ENCODE measurements at regions not wholly inside any gene's neighbourhood (a gene's known extent, or its start where the extent isn't known, plus 50 kb on each side); places are given as distances from the start of the nearest gene placed in this dataset.

DNA sequence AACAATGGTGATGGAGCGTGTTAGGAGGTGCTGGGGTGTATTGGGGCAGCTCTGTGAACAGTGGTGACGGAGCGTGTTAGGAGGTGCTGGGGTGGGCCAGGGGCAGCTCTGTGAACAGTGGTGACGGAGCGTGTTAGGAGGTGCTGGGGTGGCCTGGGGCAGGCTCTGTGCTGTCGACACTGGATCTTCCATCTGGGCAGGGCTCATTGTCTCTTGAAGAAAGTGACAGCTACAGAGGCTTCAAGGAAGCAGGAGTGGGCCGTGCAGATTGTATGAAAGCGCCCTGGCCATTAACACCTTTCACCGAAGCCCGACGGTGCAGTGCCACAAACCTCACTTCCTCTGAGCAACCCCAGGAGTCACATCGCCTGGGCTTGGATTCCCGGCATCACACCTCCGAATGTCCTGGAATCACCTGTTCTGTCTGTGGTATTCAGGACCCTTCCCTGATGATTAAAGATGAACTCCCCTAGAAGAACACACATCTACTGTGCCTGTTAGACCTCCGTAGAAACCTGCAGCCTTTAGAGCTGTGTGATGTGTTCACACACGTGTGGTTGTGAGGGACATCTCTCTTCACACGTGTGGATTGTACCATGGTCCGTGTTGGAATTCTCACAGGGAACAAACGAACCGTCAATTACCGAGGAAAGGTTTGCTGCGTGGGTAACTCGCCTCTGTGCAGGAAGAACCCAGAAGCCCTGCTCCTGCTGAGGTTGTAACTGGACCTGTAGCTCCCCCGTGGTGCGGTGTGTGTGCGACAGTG is 377.7 kb downstream of the THBS2 start:
- Mint-ChIP-seq H3K4me1 (ENCODE audit: low read depth) (no peaks in the 10 kb centered on the region), H3K9me3 (no peaks in the 10 kb centered on the region), H3K36me3 (ENCODE audit: low read depth) (no peaks in the 10 kb centered on the region), H3K27me3 (peaks cover 3% of the 10 kb centered on the region), H3K27ac (no peak overlapping the region), H3K4me3 (no peak overlapping the region)

DNA sequence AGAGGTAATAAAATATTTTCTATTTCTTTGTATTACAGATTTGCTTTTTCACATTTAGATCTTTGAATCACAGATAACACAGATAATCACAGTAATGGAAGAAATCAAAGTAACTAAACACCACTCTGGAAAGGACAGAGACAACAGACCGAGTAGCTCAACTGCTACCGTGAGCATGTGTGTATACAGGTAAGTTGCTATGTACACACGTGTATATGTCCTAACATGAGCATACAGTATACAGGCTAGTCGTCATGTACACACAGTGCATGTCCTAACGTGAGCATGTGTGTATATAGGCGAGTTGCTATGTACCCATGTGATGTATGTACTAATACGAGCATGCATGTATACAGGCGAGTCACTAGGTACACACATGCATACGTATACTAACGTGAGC is 379.0 kb downstream of the THBS2 start:
- H3K27ac Mint-ChIP-seq, result no peak overlapping the region
- no peaks in the 10 kb centered on the region for H3K36me3 Mint-ChIP-seq (ENCODE audit: low read depth)
- H3K4me1 Mint-ChIP-seq (ENCODE audit: low read depth), result no peaks in the 10 kb centered on the region
- H3K4me3 Mint-ChIP-seq, result no peak overlapping the region
- peaks cover 3% of the 10 kb centered on the region for H3K27me3 Mint-ChIP-seq
- H3K9me3 Mint-ChIP-seq, result no peaks in the 10 kb centered on the region

DNA sequence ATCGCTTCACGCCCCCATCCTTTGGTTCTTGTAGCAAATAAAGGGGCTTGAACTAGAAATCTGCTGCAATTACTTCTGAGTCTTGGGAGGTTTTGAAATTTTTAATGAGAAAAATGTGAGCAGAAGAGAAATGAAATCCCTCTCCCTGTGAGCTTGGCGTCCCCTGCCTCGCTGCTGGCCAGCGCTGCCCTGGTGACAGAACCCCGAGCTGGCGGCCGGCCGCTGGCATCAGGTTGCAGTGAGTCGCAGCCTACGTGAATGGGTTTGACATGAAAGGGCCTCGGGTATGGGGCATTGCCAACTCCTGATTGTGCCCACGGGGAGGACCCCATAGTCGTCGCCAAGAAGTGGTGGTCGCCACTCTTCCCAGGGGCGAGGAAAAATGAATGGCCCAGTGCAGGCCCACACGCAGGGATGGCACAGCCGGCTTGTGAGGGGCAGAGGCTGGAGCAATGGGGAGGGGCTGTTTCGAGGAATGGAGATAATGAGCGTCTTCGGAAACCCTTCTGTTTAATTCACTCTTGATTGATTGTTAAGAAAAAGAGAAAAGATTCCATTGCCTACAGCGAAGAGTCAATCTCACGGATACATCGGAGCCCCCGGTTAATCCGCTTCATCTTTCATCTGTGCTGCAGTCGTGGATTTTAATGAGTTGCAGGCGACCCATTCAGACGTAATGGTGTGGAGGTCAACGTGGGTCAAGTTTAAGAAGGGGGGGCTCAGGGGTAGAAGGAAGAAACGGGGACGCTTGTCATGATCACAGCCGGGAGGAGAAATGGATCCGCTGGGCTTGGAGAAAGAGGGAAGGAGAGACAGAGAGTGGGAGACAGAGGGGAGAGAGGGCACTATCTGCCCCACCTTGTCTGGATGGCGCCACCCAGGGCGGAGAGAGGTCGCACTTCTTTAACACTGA is 380.1 kb downstream of the THBS2 start:
- no peaks in the 10 kb centered on the region for H3K9me3 Mint-ChIP-seq
- peaks cover 3% of the 10 kb centered on the region for H3K27me3 Mint-ChIP-seq
- no peak overlapping the region for H3K27ac Mint-ChIP-seq
- H3K36me3 Mint-ChIP-seq (ENCODE audit: low read depth), result no peaks in the 10 kb centered on the region
- H3K4me1 Mint-ChIP-seq (ENCODE audit: low read depth), result no peaks in the 10 kb centered on the region
- H3K4me3 Mint-ChIP-seq, result no peak overlapping the region

DNA sequence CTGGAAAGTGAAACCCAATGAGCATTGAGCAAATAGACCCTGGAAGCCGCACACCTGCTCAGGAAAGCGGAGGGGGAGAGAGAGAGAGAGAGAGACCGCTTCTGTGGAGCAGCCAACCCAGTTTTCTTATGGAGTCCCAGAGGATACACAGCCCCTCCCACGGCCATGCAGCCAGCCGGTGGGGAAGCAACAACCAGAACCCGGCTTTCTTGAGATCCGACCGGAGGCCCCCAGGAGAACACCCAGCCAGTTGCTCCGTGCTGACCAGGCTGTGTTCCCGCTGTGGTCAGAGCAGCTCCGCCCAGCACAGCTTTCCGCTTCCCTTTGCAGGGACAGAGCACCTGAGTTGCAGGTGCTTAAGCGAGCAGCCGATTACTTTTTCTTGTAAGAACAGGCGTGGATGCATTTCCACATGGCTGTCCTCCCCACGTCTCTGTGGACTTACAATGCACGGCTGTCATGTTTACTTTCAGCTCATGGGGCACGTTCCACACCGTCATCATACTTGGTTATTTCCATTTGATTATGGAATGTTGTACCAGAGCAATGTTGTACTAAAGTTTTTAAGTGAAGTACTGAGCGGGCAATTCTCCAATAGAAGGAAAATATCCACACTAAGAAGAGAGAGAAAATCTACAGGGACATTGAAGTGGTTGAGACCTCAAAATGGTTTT is 381.9 kb downstream of the THBS2 start:
- H3K9me3 Mint-ChIP-seq, result no peaks in the 10 kb centered on the region
- H3K27me3 Mint-ChIP-seq, result peaks cover 3% of the 10 kb centered on the region
- H3K27ac Mint-ChIP-seq, result no peak overlapping the region
- no peaks in the 10 kb centered on the region for H3K36me3 Mint-ChIP-seq (ENCODE audit: low read depth)
- no peak overlapping the region for H3K4me3 Mint-ChIP-seq
- no peaks in the 10 kb centered on the region for H3K4me1 Mint-ChIP-seq (ENCODE audit: low read depth)

DNA sequence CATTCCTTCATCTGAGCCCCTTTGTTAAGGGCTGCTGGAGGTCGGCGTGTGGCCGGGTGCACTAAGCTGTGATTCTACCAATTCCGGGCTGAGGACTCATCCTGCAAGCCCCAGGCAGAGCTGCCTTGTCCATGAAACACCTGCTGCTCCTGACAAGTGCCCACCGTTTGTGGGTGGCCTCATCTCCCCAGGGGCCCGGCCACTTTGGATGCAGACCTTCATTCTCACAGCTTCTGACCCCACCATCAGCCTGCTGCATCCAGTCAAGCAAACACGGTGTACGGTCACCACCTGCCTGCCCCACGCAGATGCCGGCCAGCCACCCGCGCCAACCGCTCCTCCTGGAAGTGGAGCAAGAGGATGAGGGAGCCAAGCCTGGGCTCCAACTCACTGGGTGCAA is 382.7 kb downstream of the THBS2 start:
- Mint-ChIP-seq H3K27me3 (peaks cover 3% of the 10 kb centered on the region), H3K36me3 (ENCODE audit: low read depth) (no peaks in the 10 kb centered on the region), H3K27ac (no peak overlapping the region), H3K4me1 (ENCODE audit: low read depth) (no peaks in the 10 kb centered on the region), H3K4me3 (no peak overlapping the region), H3K9me3 (no peaks in the 10 kb centered on the region)

DNA sequence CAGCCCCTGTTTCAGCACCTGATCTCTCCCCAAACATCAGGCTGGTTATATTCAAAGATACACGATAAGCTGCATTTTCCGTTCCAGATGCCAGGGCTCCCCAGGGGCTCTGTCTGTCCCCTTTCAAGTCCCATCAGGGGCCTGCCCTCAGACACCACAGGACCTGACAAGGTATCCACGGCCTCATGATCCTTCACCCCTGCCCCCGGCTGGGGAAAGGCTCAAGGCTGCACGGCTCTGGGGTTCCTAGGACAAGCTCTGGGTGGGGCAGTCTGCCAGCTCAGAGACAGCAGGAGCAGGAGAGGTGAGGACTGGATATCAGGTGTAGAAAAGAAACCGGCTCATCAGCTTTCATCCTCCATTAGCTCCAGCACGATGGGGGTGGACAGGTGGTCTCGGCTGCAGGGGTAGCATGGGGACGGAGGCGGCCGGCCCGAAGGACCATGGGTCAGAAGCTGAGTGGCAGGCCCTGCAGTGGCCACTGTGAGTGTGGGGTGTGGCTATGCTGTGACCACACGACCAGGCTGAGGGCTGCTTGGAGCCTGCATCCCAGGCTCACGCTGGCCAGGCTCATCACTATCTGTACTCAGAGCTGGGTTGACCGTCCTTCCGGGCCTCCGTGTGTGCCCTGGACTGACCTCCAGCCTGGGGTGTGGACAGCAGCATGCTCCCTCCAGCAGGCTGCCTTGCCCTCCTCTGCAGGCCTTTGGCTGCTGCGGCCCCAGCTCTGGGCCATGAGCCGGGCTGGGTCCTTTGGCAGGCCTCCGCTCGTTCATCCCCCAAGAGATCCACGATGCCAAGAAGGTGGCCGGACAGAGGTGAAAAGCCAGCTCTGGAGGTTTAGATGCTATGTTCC is 386.2 kb downstream of the THBS2 start:
- H3K36me3 Mint-ChIP-seq (ENCODE audit: low read depth), result no peaks in the 10 kb centered on the region
- H3K9me3 Mint-ChIP-seq, result no peaks in the 10 kb centered on the region
- no peak overlapping the region for H3K4me3 Mint-ChIP-seq
- H3K27ac Mint-ChIP-seq, result no peak overlapping the region
- H3K27me3 Mint-ChIP-seq, result no peaks in the 10 kb centered on the region
- no peaks in the 10 kb centered on the region for H3K4me1 Mint-ChIP-seq (ENCODE audit: low read depth)

DNA sequence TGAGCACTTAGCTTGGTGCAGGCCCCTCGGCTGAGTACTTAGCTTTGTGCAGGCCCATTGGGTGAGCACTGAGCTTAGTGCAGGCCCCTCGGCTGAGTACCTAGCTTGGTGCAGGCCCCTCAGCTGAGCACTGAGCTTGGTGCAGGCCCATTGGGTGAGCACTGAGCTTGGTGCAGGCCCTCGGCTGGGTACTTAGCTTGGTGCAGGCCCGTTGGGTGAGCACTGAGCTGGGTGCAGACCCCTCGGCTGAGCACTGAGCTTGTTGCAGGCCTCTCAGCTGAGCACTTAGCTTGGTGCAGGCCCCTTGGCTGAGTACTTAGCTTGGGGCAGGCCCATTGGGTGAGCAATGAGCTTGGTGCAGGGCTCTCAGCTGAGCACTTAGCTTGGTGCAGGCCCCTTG is 387.1 kb downstream of the THBS2 start:
- no peaks in the 10 kb centered on the region for H3K27me3 Mint-ChIP-seq
- H3K4me1 Mint-ChIP-seq (ENCODE audit: low read depth), result no peaks in the 10 kb centered on the region
- H3K36me3 Mint-ChIP-seq (ENCODE audit: low read depth), result no peaks in the 10 kb centered on the region
- H3K27ac Mint-ChIP-seq, result no peak overlapping the region
- no peaks in the 10 kb centered on the region for H3K9me3 Mint-ChIP-seq
- no peak overlapping the region for H3K4me3 Mint-ChIP-seq

DNA sequence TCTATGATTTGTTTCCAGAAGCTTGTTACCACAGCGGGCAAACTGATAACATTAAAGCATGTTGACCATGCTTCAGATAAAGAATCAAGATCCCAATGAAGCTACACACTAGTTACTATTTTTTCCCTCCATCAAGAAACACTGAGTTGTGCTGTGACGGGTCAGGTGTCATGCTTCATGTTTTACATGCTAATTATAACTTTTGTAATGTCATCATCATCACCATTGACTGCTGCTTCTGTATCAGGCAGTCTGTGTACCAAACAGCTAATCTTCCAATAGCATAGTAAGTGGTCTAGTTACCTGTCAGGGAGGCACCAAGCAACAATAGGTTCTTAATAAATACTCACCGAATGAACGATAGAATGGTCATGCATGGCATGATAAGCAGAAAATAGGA is 388.1 kb downstream of the THBS2 start:
- H3K27me3 Mint-ChIP-seq, result no peaks in the 10 kb centered on the region
- H3K4me1 Mint-ChIP-seq (ENCODE audit: low read depth), result no peaks in the 10 kb centered on the region
- no peak overlapping the region for H3K27ac Mint-ChIP-seq
- H3K36me3 Mint-ChIP-seq (ENCODE audit: low read depth), result no peaks in the 10 kb centered on the region
- H3K4me3 Mint-ChIP-seq, result no peak overlapping the region
- H3K9me3 Mint-ChIP-seq, result no peaks in the 10 kb centered on the region

DNA sequence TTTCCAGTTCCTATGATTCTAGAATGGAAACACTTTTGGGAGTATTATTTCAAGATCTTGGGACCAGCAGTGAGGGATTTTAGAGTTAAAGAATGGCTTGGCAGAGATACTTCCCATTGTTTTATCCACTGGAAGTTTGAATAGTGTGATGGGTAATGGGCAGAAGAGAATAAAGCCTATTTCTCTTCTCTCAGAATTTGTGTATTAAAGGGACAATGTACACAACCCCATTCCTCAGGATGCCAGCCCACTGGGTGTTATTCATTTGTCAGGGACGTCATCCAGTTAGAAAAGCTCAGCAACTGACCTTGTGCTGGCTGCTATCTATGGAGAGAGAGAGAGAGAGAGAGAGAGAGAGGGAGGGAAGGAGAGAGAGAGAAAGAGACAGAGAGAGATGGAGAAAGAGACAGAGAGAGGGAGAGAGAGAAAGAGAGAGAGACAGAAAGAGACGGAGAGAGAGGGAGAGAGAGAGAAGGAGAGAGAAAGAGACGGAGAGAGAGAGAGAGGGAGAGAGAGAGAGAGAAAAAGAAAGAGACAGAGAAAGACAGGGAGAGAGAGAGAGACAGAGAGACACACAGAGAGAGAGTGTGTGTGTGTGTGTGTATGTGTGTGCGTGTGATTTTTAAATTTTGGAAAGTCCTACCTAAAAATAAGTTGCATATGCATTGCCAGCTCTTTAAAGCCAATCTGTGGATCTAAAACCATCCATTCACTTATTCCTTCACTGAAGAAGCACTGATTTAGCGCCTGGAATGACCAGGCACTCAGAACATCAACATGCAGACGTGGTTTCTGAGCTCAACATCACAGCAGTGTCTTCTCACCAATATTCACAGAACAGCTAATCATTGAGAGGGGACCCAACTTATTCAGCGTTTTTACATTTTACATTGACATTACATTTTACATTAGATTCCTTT is 388.8 kb downstream of the THBS2 start:
- no peaks in the 10 kb centered on the region for H3K9me3 Mint-ChIP-seq
- no peaks in the 10 kb centered on the region for H3K36me3 Mint-ChIP-seq (ENCODE audit: low read depth)
- H3K4me3 Mint-ChIP-seq, result no peak overlapping the region
- H3K27me3 Mint-ChIP-seq, result no peaks in the 10 kb centered on the region
- no peaks in the 10 kb centered on the region for H3K4me1 Mint-ChIP-seq (ENCODE audit: low read depth)
- no peak overlapping the region for H3K27ac Mint-ChIP-seq

DNA sequence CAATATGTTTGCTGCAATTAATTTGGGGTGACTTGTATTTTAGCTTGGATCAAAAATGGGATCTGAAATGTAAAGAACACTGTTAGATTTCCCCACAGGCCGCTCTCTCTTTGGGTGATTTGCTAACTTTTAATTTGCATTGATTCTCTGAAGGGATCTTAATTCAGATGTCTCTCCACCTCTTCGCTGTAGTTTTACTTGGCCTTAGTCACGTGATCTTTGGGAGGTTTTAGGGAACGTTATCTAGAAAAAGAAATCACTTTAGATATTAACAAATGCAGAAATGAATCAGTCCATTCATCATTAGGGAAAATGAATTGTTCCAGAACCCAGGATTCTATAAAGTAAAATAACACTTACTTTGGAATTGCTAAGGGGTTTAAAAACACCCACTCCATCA is 390.2 kb downstream of the THBS2 start:
- Mint-ChIP-seq H3K4me3 (no peak overlapping the region), H3K4me1 (ENCODE audit: low read depth) (no peaks in the 10 kb centered on the region), H3K27me3 (no peaks in the 10 kb centered on the region), H3K9me3 (no peaks in the 10 kb centered on the region), H3K36me3 (ENCODE audit: low read depth) (no peaks in the 10 kb centered on the region), H3K27ac (no peak overlapping the region)

DNA sequence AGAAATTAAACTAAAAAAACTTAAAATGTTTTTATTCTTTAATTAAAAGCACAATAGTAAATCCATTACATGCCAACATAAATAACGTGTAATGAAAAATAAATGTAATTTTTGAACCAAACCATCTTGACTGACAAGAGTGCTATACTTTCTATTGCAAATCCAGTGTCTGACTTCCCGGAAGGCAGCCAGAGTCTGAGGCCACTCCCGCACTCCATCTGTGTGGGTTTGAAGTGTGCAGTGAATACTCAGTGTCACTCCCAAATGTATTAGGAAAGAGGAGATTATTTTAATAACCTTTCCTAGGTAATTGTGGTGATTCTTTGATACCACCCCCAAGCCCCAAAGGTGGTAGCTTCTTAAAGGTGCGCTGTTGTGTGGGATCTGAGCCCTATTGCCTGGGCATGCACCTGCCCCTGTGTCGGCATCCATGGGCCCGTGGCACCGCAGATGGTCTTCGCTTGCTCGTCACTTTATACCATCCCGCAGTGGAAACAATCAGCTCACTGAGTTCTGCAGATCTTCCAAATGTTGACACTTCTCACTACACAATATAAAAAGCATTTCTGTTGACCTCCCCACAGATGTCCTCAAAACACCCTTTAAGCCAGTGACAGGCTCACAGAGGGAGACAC is 391.2 kb downstream of the THBS2 start:
- Mint-ChIP-seq H3K4me1 (ENCODE audit: low read depth) (no peaks in the 10 kb centered on the region), H3K4me3 (no peak overlapping the region), H3K27ac (no peak overlapping the region), H3K36me3 (ENCODE audit: low read depth) (no peaks in the 10 kb centered on the region), H3K27me3 (no peaks in the 10 kb centered on the region), H3K9me3 (no peaks in the 10 kb centered on the region)

DNA sequence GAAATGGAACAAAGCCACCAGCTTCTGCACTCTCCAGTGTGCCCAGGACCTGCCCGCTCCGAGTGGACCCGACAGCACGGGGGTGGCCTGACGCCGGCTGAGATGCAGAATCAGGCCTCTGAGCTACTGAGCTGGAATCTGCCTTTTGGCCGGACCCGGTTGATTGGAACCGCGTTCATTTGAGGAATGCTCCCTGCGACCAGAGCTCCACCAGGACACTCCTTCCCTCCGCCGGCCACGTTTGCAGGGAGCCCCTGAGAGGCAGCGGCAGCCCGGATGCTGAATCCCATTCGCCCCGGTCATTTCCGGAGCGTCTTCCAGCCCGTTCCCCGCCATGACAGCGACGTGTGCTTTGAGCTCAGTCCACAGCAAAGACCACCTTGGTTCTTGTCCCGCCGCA is 392.7 kb downstream of the THBS2 start:
- no peaks in the 10 kb centered on the region for H3K9me3 Mint-ChIP-seq
- no peaks in the 10 kb centered on the region for H3K36me3 Mint-ChIP-seq (ENCODE audit: low read depth)
- no peaks in the 10 kb centered on the region for H3K4me1 Mint-ChIP-seq (ENCODE audit: low read depth)
- no peaks in the 10 kb centered on the region for H3K27me3 Mint-ChIP-seq
- H3K27ac Mint-ChIP-seq, result no peak overlapping the region
- no peak overlapping the region for H3K4me3 Mint-ChIP-seq

DNA sequence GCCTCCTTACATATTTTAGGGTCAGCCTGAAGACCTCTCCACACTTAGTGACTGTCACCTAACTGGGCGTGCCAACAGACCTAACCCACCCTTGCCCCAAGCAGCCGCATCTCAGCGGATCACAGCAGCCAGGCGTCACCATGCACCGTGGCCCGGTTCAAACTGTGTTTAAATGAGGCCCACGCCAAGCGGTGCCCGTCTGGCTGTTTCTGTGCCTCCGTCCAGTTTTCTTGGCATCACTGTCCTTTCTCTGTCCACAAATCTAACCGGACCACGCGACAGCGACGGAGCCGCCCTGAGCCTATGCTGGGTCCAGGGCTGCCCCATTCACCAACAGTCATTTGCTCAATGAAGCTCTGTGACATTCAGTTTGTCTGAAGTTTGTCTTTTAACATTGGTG is 393.3 kb downstream of the THBS2 start:
- H3K4me1 Mint-ChIP-seq (ENCODE audit: low read depth), result no peaks in the 10 kb centered on the region
- H3K9me3 Mint-ChIP-seq, result no peaks in the 10 kb centered on the region
- H3K4me3 Mint-ChIP-seq, result no peak overlapping the region
- no peaks in the 10 kb centered on the region for H3K36me3 Mint-ChIP-seq (ENCODE audit: low read depth)
- no peaks in the 10 kb centered on the region for H3K27me3 Mint-ChIP-seq
- H3K27ac Mint-ChIP-seq, result no peak overlapping the region
